Activated T-cell treated with anti-CD3 and anti-CD28 coated beads, Interleukin-2, amount 50 U/mL, for 48 hours (primary cell): ENCODE measurements at regions not wholly inside any gene's neighbourhood (a gene's known extent, or its start where the extent isn't known, plus 50 kb on each side); places are given as distances from the start of the nearest gene placed in this dataset.

Experiments
- DNase-seq, 2 experiments: peaks; one replicate each; pipeline ENCODE4 v3.0.0-alpha.2; 2020

DNA sequence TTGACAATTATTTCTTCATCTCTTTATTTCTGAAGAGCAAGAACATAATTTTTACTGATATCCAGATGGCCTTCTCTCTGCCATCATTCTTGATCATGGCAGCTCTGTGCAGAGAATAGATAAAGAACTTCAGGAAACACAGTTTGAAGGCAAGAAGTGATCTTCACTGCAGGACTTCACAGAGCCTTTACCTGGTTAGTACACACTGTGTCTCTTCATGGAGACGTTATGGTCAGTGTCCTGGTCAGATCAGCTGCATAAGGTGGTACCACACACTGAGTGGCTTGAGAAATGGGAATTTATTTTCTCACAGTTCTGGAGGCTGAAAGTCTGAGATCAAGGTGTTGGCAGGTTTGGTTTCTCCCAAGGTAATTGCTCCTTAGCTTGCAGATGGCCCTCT is 129.5 kb downstream of the UTP18 start:
- no peak for DNase-seq

- DNase-seq, result no peak
Measured at GRCh38 chr17:51391982-51392654, 131.8 kb downstream of the UTP18 start.

DNA sequence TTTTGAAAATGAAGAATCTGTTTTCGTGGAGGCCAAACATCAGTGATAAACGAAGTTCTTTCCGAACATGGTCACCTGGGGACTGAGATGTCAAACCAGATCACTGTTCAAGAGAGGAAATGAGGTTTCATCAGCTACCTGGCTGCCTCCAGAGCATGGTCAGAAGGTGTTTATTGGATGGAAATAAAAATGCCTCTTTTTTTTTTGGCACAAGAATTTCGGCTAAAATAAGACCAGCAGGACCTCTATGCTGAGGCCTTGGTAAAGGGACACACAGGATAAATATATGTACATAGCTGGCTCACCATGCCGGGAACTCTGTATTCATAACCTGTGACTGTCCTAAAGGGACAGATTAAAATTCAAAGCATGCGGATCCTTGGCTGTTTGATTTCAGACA is 135.3 kb downstream of the UTP18 start:
- DNase-seq, result no peak

DNA sequence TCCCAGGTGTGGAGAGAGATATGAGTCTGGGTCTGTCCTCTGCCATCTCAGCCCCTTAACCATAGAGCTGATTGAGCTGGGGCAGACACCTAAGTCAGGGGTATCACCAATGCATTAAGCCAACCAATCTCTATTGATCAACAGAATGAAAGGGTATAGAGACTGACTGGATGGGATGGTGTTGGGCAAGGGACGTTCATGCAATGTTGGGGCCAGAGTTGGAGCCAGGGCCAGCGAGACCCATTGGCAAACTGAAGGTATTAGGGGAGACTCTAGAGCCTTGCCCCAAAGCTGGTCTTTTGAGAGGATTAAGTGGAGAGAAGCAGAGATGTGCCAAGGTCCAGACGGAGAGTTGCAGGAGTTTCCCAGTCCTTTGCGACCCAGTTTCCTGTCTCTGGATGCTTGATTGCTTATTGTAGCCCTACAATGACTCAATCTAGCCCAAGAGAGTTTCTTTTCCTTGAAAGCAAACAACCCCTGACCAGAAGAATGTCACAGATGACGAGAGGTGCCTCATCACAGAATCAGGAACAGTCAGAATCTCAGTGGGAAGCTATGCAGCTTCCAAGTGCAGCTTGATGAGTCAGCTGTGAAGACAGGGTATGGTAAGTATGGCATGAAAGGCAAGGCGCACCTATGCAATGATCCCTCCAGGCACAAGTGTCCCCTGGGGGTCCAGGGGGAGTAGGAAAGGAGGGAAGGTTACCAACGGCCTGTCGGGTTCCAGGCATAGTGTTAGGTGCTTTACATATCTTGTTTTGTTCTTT is 137.2 kb downstream of the UTP18 start:
- no peak for DNase-seq

GRCh38 chr17:51398128-51398525 is 137.8 kb downstream of the UTP18 start:
- no peak for DNase-seq

DNA sequence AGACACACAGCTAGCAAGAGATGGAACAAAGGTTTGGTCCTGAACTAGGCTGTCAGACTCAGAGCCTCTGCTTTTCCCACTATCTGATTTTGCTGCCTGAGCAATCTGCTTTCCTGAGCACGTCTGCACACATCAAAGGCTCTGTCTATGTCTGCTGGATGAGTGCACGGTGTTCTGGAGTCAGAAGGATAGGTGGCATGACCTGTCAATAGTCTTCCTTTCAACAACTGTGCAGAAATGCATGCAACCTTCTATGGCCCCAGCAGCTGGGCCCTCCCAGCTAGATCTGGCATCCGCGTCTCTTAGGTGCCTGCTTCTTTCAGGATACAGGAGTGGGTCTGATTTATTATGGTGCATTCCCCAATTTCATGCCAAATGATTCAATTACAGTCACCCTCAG is 138.3 kb downstream of the UTP18 start:
- no peak for DNase-seq

DNA sequence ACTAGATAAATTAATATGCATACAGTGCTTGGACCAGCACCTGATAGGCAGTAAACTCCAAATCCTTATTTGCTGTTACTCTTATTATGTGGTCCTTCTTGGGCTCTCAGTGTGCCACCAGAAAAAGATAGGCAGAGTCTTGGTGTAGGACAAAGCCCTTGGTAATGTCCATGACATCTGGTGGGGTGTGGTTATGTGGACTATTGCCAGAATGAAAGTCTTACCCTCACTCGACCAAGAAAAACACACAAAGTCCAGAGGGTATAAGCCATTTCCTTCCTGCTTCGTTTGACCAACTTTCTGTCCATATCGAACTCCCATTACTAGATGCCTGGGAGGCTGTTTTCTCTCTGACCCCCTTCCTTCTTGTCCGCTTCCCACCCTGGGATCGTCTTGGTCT is 140.9 kb downstream of the UTP18 start:
- DNase-seq, result no peak

GRCh38 chr17:51402899-51403298 is 142.6 kb downstream of the UTP18 start:
- no peak for DNase-seq

DNA sequence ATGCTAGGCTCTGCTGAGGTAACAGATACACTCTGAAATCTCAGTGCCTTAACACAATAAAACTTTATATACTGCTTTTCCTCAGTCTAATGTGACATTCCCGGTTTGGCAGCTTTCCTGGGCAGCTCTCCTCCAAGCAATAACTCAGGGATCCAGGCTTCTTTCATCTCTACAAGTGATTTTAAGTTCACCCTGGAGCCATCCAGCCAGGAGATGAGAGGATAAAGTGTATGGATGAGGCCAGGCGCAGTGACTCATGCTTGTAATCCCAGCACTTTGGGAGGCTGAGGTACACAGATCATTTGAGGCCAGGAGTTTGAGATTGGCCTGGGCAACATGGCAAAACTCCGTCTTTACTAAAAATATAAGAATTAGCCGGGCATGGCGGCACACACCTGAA is 147.2 kb downstream of the UTP18 start:
- no peak for DNase-seq

- no peak for DNase-seq
Measured at GRCh38 chr17:51419476-51419875, 159.1 kb downstream of the UTP18 start.

GRCh38 chr17:51421525-51421924 is 161.2 kb downstream of the UTP18 start:
- DNase-seq, result no peak

DNA sequence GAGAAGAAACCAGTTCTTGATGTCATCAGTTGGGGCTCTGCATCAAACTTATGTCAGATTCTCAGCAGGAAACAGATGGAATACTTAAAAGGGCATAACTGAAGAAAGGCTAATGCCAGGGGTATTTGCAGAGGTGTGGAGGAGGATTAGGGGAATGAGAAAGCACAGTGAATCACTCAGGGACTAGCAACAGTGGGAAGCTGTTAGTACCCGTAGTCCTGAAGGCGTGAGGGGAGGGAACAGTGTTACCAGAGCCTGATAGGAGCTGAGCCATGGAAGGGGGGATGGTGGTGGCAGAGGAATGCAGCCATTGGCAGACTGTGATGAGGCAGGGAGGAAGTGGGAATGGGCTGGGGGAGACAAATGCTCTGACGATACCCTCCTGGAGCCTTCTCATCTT is 162.3 kb downstream of the UTP18 start:
- no peak for DNase-seq

DNA sequence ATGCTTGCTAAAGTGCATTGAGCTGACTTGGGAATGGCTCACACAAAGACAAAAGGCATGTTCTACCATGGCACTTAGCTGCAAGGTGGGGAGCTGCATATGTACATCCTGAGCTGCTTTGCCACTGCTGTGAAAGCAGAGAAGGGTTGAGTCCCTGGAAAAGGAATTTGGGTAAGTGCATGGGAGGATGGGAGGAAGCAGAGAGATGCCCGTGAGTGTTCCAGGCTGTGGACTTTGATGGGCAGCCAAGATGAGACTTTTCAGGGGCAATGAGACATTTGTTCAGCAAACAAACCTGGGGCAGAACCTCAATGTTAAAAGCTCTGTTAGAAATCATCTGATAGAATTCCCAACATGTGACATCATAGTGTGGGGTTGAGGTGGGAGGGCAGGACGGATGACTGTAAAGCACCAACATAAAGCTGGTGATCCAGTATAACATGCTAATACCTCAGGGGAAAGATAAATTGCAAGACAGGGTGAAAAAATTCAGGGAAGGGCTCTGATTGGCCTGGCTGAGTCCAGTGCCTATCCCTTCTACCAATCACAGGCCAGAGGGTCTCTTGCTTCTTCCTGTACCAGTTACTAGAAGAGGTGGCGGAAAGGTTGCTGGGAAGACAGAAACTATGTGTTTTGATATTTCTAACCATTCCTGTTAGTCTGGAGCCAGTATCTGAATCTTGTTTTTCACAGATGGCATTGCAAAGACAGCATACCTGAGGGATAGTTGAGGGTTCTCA is 163.2 kb downstream of the UTP18 start:
- DNase-seq, result no peak

DNA sequence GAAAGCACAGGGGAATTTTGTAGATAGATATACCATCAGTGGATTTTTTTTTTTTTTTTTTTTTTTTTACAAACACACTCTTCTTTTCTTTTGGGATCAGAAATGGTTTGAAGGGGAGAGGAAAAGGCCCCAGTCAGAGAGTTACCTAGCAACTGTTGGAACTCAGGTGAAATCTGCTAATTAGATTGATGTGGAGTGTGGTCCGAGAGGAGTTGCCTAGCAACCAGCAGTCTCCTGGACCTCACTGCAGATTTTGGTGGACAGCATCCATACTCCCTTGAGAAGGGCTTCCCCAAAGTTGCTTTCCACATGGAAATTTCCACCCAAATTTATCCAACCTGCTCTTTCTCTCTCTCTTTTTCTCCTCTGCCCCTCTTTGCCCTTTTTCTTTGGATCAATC is 165.4 kb downstream of the UTP18 start:
- DNase-seq, result no peak

GRCh38 chr17:51427323-51427811 is 167.0 kb downstream of the UTP18 start:
- no peak for DNase-seq

- DNase-seq, result peak; percentile 72 to 75
Measured at GRCh38 chr17:51427856-51428255, 167.5 kb downstream of the UTP18 start.

GRCh38 chr17:51428668-51429495 is 168.5 kb downstream of the UTP18 start:
- DNase-seq, result peak; percentile 29 to 30

GRCh38 chr17:51429938-51430337 is 169.6 kb downstream of the UTP18 start:
- DNase-seq, result peak in 1 of 2 experiments; percentile 22

- no peak for DNase-seq
Measured at GRCh38 chr17:51430591-51430990, 170.2 kb downstream of the UTP18 start.

DNA sequence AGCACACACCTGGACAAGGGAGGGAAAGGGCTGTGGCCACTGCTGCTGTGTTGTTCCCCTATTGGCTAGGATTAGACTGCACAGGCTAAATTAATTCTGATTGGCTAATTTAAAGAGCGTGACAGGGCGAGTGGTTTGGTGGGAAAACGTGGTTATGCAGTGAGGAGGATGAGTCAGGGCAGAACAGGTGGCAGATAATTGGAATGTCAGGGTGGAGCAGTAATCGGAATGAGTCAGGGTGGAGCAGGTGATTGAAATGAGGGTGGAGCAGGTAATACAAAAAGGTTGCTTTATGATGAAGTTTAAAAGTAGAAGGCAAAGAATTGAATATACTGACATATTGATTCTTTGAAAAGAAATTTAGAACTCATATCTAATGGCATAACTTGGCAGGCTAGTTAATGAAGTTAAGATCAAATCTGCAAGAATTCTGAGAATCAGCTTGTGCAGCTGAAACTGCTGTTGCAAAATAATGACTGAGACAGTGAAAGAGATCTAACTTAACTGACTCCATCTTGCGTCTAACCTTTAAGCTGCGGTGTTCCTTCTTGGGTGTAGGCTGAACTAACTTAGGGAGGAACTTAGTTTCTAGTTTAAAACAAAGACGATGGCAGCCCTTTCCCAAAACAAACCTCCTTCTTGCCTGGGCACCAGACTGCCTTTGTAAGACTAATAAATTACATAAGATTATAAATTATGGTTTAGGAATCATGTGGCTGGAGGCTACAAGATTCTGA is 174.3 kb downstream of the UTP18 start:
- DNase-seq, result no peak

GRCh38 chr17:51435171-51435552 is 174.8 kb downstream of the UTP18 start:
- DNase-seq, result peak in 1 of 2 experiments; percentile 25

DNA sequence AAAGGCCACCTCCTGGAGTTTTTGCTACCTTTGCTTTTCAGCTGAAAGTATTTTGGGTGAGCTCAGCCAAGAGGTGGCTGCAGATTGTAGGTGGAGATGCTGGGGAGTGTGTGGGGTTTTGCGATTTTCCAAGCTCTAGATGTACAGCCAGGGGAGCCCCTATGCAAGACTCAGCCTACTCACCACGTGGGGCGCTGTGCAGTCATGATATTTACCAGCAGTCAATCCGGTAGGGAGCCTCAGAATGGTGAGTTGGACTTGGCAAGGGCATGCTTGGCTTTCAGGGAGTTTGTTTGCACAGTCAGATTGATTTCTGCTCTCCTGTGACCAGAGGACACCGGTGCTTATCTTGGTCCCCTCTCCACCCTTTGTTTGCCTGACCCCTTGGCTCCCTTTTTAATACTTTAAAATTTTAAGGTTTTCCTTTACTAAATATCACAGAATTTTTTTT is 175.3 kb downstream of the UTP18 start:
- DNase-seq, result peak; percentile 43 to 53
